ENCODE measurements at regions not wholly inside any gene's neighbourhood (a gene's known extent, or its start where the extent isn't known, plus 50 kb on each side); places are given as distances from the start of the nearest gene placed in this dataset.
A peak's percentile ranks its signal among the peaks of the same experiment; 100 is the strongest.

DNA sequence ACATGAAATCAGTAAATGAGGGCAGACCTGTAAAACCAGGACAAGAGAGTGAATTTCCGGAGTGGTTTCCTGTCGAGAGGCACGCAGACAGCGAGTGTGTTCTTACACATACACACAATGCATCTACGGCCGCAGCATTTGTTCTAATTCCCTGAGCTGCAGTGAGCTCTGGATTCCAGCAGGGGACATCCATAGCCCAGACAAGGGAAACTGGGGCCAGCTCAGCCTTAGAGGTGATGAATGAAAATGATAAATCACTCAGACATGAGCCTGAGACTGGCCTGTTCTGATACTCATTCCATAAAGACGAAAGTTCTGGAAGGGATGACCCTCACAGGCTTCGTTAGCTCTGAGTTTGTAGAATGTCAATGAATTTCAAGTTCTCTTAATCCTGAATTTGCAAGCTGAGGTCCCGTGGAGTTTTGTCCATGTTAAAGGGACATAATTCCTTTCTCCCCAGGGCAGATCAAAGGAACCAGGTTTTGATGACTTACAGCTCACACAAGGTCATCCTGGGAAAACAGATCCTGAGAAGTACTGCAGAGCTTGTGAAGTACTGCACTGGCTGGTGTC is 207.9 kb upstream of the C1orf87 start:
- TF ChIP-seq, protein P1, sequence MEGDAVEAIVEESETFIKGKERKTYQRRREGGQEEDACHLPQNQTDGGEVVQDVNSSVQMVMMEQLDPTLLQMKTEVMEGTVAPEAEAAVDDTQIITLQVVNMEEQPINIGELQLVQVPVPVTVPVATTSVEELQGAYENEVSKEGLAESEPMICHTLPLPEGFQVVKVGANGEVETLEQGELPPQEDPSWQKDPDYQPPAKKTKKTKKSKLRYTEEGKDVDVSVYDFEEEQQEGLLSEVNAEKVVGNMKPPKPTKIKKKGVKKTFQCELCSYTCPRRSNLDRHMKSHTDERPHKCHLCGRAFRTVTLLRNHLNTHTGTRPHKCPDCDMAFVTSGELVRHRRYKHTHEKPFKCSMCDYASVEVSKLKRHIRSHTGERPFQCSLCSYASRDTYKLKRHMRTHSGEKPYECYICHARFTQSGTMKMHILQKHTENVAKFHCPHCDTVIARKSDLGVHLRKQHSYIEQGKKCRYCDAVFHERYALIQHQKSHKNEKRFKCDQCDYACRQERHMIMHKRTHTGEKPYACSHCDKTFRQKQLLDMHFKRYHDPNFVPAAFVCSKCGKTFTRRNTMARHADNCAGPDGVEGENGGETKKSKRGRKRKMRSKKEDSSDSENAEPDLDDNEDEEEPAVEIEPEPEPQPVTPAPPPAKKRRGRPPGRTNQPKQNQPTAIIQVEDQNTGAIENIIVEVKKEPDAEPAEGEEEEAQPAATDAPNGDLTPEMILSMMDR (IDR thresholded peaks at IDR 0.05), result peak; percentile 80 to 94 (median 90)
- no peak for TF ChIP-seq POLR2A (IDR thresholded peaks at IDR 0.05)
